Uterus (tissue), 3 donors: ENCODE measurements at regions not wholly inside any gene's neighbourhood (a gene's known extent, or its start where the extent isn't known, plus 50 kb on each side); places are given as distances from the start of the nearest gene placed in this dataset.

Source experiments
- DNase-seq, 2 donors: peaks; one replicate each; pipeline ENCODE4 v3.0.0-alpha.2; 2019 to 2020
- H3K27ac ChIP-seq, 2 donors: fragments of 200-600 bp; sonication (generic); 1 replicate in 1 of 2; 2 replicates in 1 of 2; pipeline ENCODE4 v1.5.1; 2016 to 2018
- H3K27me3 ChIP-seq, 2 donors: fragments of 200-600 bp; sonication (generic); one replicate each; pipeline ENCODE4 v1.5.1; 2018 to 2019; ENCODE audit warnings: control low read depth in 1 of 2
- H3K36me3 ChIP-seq, 2 donors: fragments of 200-600 bp; sonication (generic); one replicate each; pipeline ENCODE4 v1.5.1; 2019; ENCODE audit warnings: control low read depth in 1 of 2
- H3K4me1 ChIP-seq, 2 donors: fragments of 200-600 bp; sonication (generic); one replicate each; pipeline ENCODE4 v1.5.1; 2018 to 2019; ENCODE audit warnings: control low read depth in 1 of 2
- H3K4me3 ChIP-seq, 2 donors: fragments of 200-600 bp; sonication (generic); 1 replicate in 1 of 2; 2 replicates in 1 of 2; pipeline ENCODE4 v1.5.1; 2018 to 2019; ENCODE audit warnings: mild to moderate bottlenecking in 1 of 2
- H3K9me3 ChIP-seq, 2 donors: fragments of 200-600 bp; sonication (generic); one replicate each; pipeline ENCODE4 v1.5.1; 2019; ENCODE audit warnings: control low read depth in 1 of 2
- CTCF ChIP-seq, 4 experiments: fragments of 200-600 bp in 2 of 4; fragments of 450-650 bp in 2 of 4; sonication (generic) in 2 of 4; IDR thresholded peaks; one replicate each; pipeline ENCODE4 v1.5.1; 2016 to 2019; ENCODE audit warnings: antibody characterized with exemption in 4 of 4, mild to moderate bottlenecking in 2 of 4, moderate library complexity in 1 of 4
- POLR2A ChIP-seq, 2 donors: fragments of 450-650 bp; IDR thresholded peaks; one replicate each; pipeline ENCODE4 v1.6.1; 2016; ENCODE audit warnings: antibody characterized with exemption in 2 of 2, mild to moderate bottlenecking in 1 of 2, moderate library complexity in 1 of 2
- intact Hi-C: fragments of 100-400 bp; cut with DNase I; formaldehyde crosslinking; loops from one replicate; pipeline ENCODE4 v1.15.1; 2023; ENCODE audit warnings: low total_unique reads
- donor health status: DM: yes; HTN: yes; CAD: no.

- Histone ChIP-seq H3K4me3 (no peak overlapping the region), H3K36me3 (no peaks in the 10 kb centered on the region), H3K27me3 (peaks cover 0 to 3% of the 10 kb centered on the region in 2 donors), H3K4me1 (no peaks in the 10 kb centered on the region), H3K27ac (no peak overlapping the region), H3K9me3 (no peaks in the 10 kb centered on the region)
- DNase-seq, result no peak
- intact Hi-C loops, result no loop called here
- no peak for TF ChIP-seq POLR2A (IDR thresholded peaks at IDR 0.05)
- no peak for TF ChIP-seq CTCF (IDR thresholded peaks at IDR 0.05)
These were observed 785.5 kb upstream of the ARRDC4 start for GRCh38 chr15:97174886-97175540.

- intact Hi-C loops, result no loop called here
- H3K4me1 ChIP-seq, result no peaks in the 10 kb centered on the region
- H3K27me3 ChIP-seq, result peaks cover 0 to 3% of the 10 kb centered on the region in 2 donors
- no peaks in the 10 kb centered on the region for H3K9me3 ChIP-seq
- H3K4me3 ChIP-seq, result no peak overlapping the region
- H3K36me3 ChIP-seq, result no peaks in the 10 kb centered on the region
- H3K27ac ChIP-seq, result no peak overlapping the region
- TF ChIP-seq CTCF (IDR thresholded peaks at IDR 0.05) (no peak), POLR2A (IDR thresholded peaks at IDR 0.05) (no peak)
- DNase-seq, result no peak
These were observed 783.3 kb upstream of the ARRDC4 start for GRCh38 chr15:97177151-97177577.

- DNase-seq, result no peak
- H3K4me3 ChIP-seq, result no peak overlapping the region
- H3K27me3 ChIP-seq, result no peaks in the 10 kb centered on the region
- H3K9me3 ChIP-seq, result no peaks in the 10 kb centered on the region
- TF ChIP-seq POLR2A (IDR thresholded peaks at IDR 0.05) (no peak), CTCF (IDR thresholded peaks at IDR 0.05) (no peak)
- intact Hi-C loops, result no loop called here
- no peaks in the 10 kb centered on the region for H3K4me1 ChIP-seq
- no peaks in the 10 kb centered on the region for H3K36me3 ChIP-seq
- no peak overlapping the region for H3K27ac ChIP-seq
These were observed 777.9 kb upstream of the ARRDC4 start for GRCh38 chr15:97182581-97182980.

- TF ChIP-seq POLR2A (IDR thresholded peaks at IDR 0.05), result no peak
- no peak for TF ChIP-seq CTCF (IDR thresholded peaks at IDR 0.05)
- Histone ChIP-seq H3K27me3 (no peaks in the 10 kb centered on the region), H3K27ac (no peak overlapping the region), H3K36me3 (no peaks in the 10 kb centered on the region), H3K4me3 (no peak overlapping the region), H3K4me1 (no peaks in the 10 kb centered on the region), H3K9me3 (peaks cover 0 to 3% of the 10 kb centered on the region in 2 donors)
- intact Hi-C loops, result no loop called here
- no peak for DNase-seq
These were observed 771.2 kb upstream of the ARRDC4 start for GRCh38 chr15:97189162-97189780.

- intact Hi-C loops, result no loop called here
- TF ChIP-seq CTCF (IDR thresholded peaks at IDR 0.05), result no peak
- TF ChIP-seq POLR2A (IDR thresholded peaks at IDR 0.05), result no peak
- H3K27ac ChIP-seq, result no peak overlapping the region
- DNase-seq, result no peak
- H3K36me3 ChIP-seq, result no peaks in the 10 kb centered on the region
- peaks cover 0 to 3% of the 10 kb centered on the region in 2 donors for H3K9me3 ChIP-seq
- H3K4me1 ChIP-seq, result no peaks in the 10 kb centered on the region
- no peaks in the 10 kb centered on the region for H3K27me3 ChIP-seq
- no peak overlapping the region for H3K4me3 ChIP-seq
These were observed 765.8 kb upstream of the ARRDC4 start for GRCh38 chr15:97194750-97195149.
